Activated CD8-positive, alpha-beta memory T cell treated with anti-CD3 and anti-CD28 coated beads, Interleukin-2, amount 10 ng/mL, durations not matched to agents 7 days and 5 days (primary cell): ENCODE measurements at regions not wholly inside any gene's neighbourhood (a gene's known extent, or its start where the extent isn't known, plus 50 kb on each side); places are given as distances from the start of the nearest gene placed in this dataset.

Source experiments
- ATAC-seq: fragments of 150-1000 bp; cut with Tn5 transposase; one replicate; pipeline ENCODE4 v1.10.0; 2021; ENCODE audit warnings: moderate library complexity
- CTCF ChIA-PET: fragments of 350-600 bp; sonication (Branson Sonifier 250); formaldehyde crosslinking; loops from one replicate; lab custom pipeline; 2021; ENCODE audit warnings: antibody characterized with exemption; lab: Charles Lee
- DNase-seq: peaks from one replicate; pipeline ENCODE4 v3.0.0-alpha.2; 2020
- H3K27ac Mint-ChIP-seq: one replicate; pipeline ENCODE4 v1.8.0; 2021; ENCODE audit warnings: mild to moderate bottlenecking, mixed read lengths
- H3K27me3 Mint-ChIP-seq: one replicate; pipeline ENCODE4 v1.8.0; 2021; ENCODE audit warnings: mixed read lengths
- H3K36me3 Mint-ChIP-seq: one replicate; pipeline ENCODE4 v1.8.0; 2021; ENCODE audit warnings: mild to moderate bottlenecking, mixed read lengths
- H3K4me1 Mint-ChIP-seq: one replicate; pipeline ENCODE4 v1.8.0; 2021; ENCODE audit warnings: mixed read lengths
- H3K4me3 Mint-ChIP-seq: one replicate; pipeline ENCODE4 v1.8.0; 2021; ENCODE audit warnings: mild to moderate bottlenecking, moderate library complexity, mixed read lengths
- H3K9me3 Mint-ChIP-seq: one replicate; pipeline ENCODE4 v1.8.0; 2022; ENCODE audit warnings: low read depth, mixed read lengths

- Mint-ChIP-seq H3K36me3 (no peaks in the 10 kb centered on the region), H3K27ac (no peak overlapping the region), H3K9me3 (no peaks in the 10 kb centered on the region), H3K4me1 (no peaks in the 10 kb centered on the region), H3K27me3 (peaks cover 7% of the 10 kb centered on the region), H3K4me3 (no peak overlapping the region)
- ATAC-seq (no peak), DNase-seq (no peak)
- CTCF ChIA-PET = no interaction called here
These were observed 50.5 kb upstream of the GUCY1A1 start for GRCh38 chr4:155616117-155616516.

GRCh38 chr4:155615081-155615887 is 51.4 kb upstream of the GUCY1A1 start:
- Mint-ChIP-seq H3K4me3 (no peak overlapping the region), H3K27ac (no peak overlapping the region), H3K9me3 (no peaks in the 10 kb centered on the region), H3K4me1 (no peaks in the 10 kb centered on the region), H3K27me3 (peaks cover 7% of the 10 kb centered on the region), H3K36me3 (no peaks in the 10 kb centered on the region)
- CTCF ChIA-PET = no interaction called here
- DNase-seq (no peak), ATAC-seq (no peak)

- DNase-seq = no peak
- Mint-ChIP-seq H3K27me3 (peaks cover 7% of the 10 kb centered on the region), H3K4me1 (no peaks in the 10 kb centered on the region), H3K9me3 (no peaks in the 10 kb centered on the region), H3K36me3 (no peaks in the 10 kb centered on the region), H3K27ac (no peak overlapping the region), H3K4me3 (no peak overlapping the region)
- no peak for ATAC-seq
- CTCF ChIA-PET = no interaction called here
These were observed 52.4 kb upstream of the GUCY1A1 start for GRCh38 chr4:155614111-155614762.

GRCh38 chr4:155612074-155612473 is 54.6 kb upstream of the GUCY1A1 start:
- Mint-ChIP-seq H3K27me3 (peaks cover 7% of the 10 kb centered on the region), H3K9me3 (no peaks in the 10 kb centered on the region), H3K4me3 (no peak overlapping the region), H3K36me3 (no peaks in the 10 kb centered on the region), H3K4me1 (no peaks in the 10 kb centered on the region), H3K27ac (no peak overlapping the region)
- no peak for ATAC-seq
- CTCF ChIA-PET = no interaction called here
- no peak for DNase-seq

GRCh38 chr4:155611501-155611900 is 55.1 kb upstream of the GUCY1A1 start:
- no peaks in the 10 kb centered on the region for H3K36me3 Mint-ChIP-seq
- H3K9me3 Mint-ChIP-seq = no peaks in the 10 kb centered on the region
- CTCF ChIA-PET = no interaction called here
- H3K4me3 Mint-ChIP-seq = no peak overlapping the region
- DNase-seq (no peak), ATAC-seq (no peak)
- H3K4me1 Mint-ChIP-seq = no peaks in the 10 kb centered on the region
- no peak overlapping the region for H3K27ac Mint-ChIP-seq
- peaks cover 7% of the 10 kb centered on the region for H3K27me3 Mint-ChIP-seq

- no peak for ATAC-seq
These were observed 56.5 kb upstream of the GUCY1A1 start for GRCh38 chr4:155610143-155610542.

GRCh38 chr4:155609455-155610059 is 57.1 kb upstream of the GUCY1A1 start:
- no peaks in the 10 kb centered on the region for H3K36me3 Mint-ChIP-seq
- no peaks in the 10 kb centered on the region for H3K9me3 Mint-ChIP-seq
- CTCF ChIA-PET = no interaction called here
- DNase-seq (no peak), ATAC-seq (no peak)
- H3K4me1 Mint-ChIP-seq = no peaks in the 10 kb centered on the region
- peaks cover 4% of the 10 kb centered on the region for H3K27me3 Mint-ChIP-seq
- H3K27ac Mint-ChIP-seq = no peak overlapping the region
- no peak overlapping the region for H3K4me3 Mint-ChIP-seq

More at GRCh38 chr4:155610143-155610542, 56.5 kb upstream of the GUCY1A1 start:
- Mint-ChIP-seq H3K4me1 (no peaks in the 10 kb centered on the region), H3K9me3 (no peaks in the 10 kb centered on the region), H3K4me3 (no peak overlapping the region), H3K36me3 (no peaks in the 10 kb centered on the region), H3K27me3 (peaks cover 4% of the 10 kb centered on the region), H3K27ac (no peak overlapping the region)
- no peak for DNase-seq
- CTCF ChIA-PET = no interaction called here

- Mint-ChIP-seq H3K4me3 (no peak overlapping the region), H3K36me3 (no peaks in the 10 kb centered on the region), H3K4me1 (no peaks in the 10 kb centered on the region), H3K9me3 (no peaks in the 10 kb centered on the region), H3K27me3 (no peaks in the 10 kb centered on the region), H3K27ac (no peak overlapping the region)
- no peak for DNase-seq
- ATAC-seq = no peak
- CTCF ChIA-PET = no interaction called here
These were observed 58.3 kb upstream of the GUCY1A1 start for GRCh38 chr4:155608225-155608885.

- H3K27ac Mint-ChIP-seq = no peak overlapping the region
- no peaks in the 10 kb centered on the region for H3K27me3 Mint-ChIP-seq
- ATAC-seq (no peak), DNase-seq (no peak)
- no peaks in the 10 kb centered on the region for H3K4me1 Mint-ChIP-seq
- no peak overlapping the region for H3K4me3 Mint-ChIP-seq
- CTCF ChIA-PET = no interaction called here
- H3K36me3 Mint-ChIP-seq = no peaks in the 10 kb centered on the region
- H3K9me3 Mint-ChIP-seq = no peaks in the 10 kb centered on the region
These were observed 59.2 kb upstream of the GUCY1A1 start for GRCh38 chr4:155607481-155607880.

GRCh38 chr4:155604718-155605626 is 61.7 kb upstream of the GUCY1A1 start:
- H3K9me3 Mint-ChIP-seq = no peaks in the 10 kb centered on the region

GRCh38 chr4:155603360-155603891 is 63.2 kb upstream of the GUCY1A1 start:
- Mint-ChIP-seq H3K36me3 (no peaks in the 10 kb centered on the region), H3K4me3 (no peak overlapping the region), H3K9me3 (no peaks in the 10 kb centered on the region), H3K27ac (no peak overlapping the region), H3K4me1 (no peaks in the 10 kb centered on the region), H3K27me3 (no peaks in the 10 kb centered on the region)
- CTCF ChIA-PET = interaction anchor here (1.3 kb wide), 1 partner anchor 9 kb away, joined by 3 read pairs; no protein-coding TSS in a partner anchor
- no peak for ATAC-seq
- no peak for DNase-seq

More at GRCh38 chr4:155604718-155605626, 61.7 kb upstream of the GUCY1A1 start:
- Mint-ChIP-seq H3K4me3 (no peak overlapping the region), H3K36me3 (no peaks in the 10 kb centered on the region), H3K4me1 (no peaks in the 10 kb centered on the region), H3K27ac (no peak overlapping the region), H3K27me3 (no peaks in the 10 kb centered on the region)
- ATAC-seq (no peak), DNase-seq (no peak)
- CTCF ChIA-PET = interaction anchor here (1.3 kb wide), 1 partner anchor 10 kb away, joined by 3 read pairs; no protein-coding TSS in a partner anchor

- H3K4me1 Mint-ChIP-seq = no peaks in the 10 kb centered on the region
- ATAC-seq (no peak), DNase-seq (no peak)
- CTCF ChIA-PET = no interaction called here
- no peaks in the 10 kb centered on the region for H3K9me3 Mint-ChIP-seq
- no peaks in the 10 kb centered on the region for H3K27me3 Mint-ChIP-seq
- H3K36me3 Mint-ChIP-seq = no peaks in the 10 kb centered on the region
- no peak overlapping the region for H3K4me3 Mint-ChIP-seq
- H3K27ac Mint-ChIP-seq = no peak overlapping the region
These were observed 64.1 kb upstream of the GUCY1A1 start for GRCh38 chr4:155602351-155603140.
